Activated CD8-positive, alpha-beta T cell treated with anti-CD3 and anti-CD28 coated beads for 36 hours (primary cell): ENCODE measurements at regions not wholly inside any gene's neighbourhood (a gene's known extent, or its start where the extent isn't known, plus 50 kb on each side); places are given as distances from the start of the nearest gene placed in this dataset.

ENCODE experiments used
- ATAC-seq: fragments of 200-7000 bp; cut with Tn5 transposase; one replicate; pipeline ENCODE4 v1.10.0; 2021; ENCODE audit warnings: mild to moderate bottlenecking, moderate library complexity
- CTCF ChIA-PET: fragments of 350-600 bp; sonication (Branson Sonifier 250); formaldehyde crosslinking; loops from one replicate; lab custom pipeline; 2021; ENCODE audit warnings: antibody characterized with exemption; lab: Charles Lee
- POLR2A ChIA-PET: fragments of 350-600 bp; sonication (Branson Sonifier 250); formaldehyde crosslinking; loops from one replicate; lab custom pipeline; 2021; ENCODE audit warnings: antibody characterized with exemption; lab: Charles Lee
- DNase-seq: peaks from one replicate; pipeline ENCODE4 v3.0.0-alpha.2; 2020
- H3K27ac Mint-ChIP-seq: one replicate; pipeline ENCODE4 v1.8.0; 2021; ENCODE audit warnings: mild to moderate bottlenecking, mixed read lengths
- H3K27me3 Mint-ChIP-seq: one replicate; pipeline ENCODE4 v1.8.0; 2021; ENCODE audit warnings: mixed read lengths
- H3K36me3 Mint-ChIP-seq: one replicate; pipeline ENCODE4 v1.8.0; 2021; ENCODE audit warnings: low read depth, mixed read lengths
- H3K4me1 Mint-ChIP-seq: one replicate; pipeline ENCODE4 v1.8.0; 2021; ENCODE audit warnings: low read depth, mixed read lengths
- H3K4me3 Mint-ChIP-seq: one replicate; pipeline ENCODE4 v1.8.0; 2021; ENCODE audit warnings: mild to moderate bottlenecking, moderate library complexity, mixed read lengths
- H3K9me3 Mint-ChIP-seq: one replicate; pipeline ENCODE4 v1.8.0; 2021; ENCODE audit warnings: mixed read lengths
- CTCF ChIP-seq: fragments of 200-600 bp; IDR thresholded peaks from one replicate; pipeline ENCODE4 v1.8.0; 2022; ENCODE audit warnings: antibody characterized with exemption, mild to moderate bottlenecking
- intact Hi-C: fragments of 100-400 bp; cut with micrococcal nuclease; formaldehyde crosslinking; loops from one replicate; pipeline ENCODE4 v1.10.0; 2022

DNA sequence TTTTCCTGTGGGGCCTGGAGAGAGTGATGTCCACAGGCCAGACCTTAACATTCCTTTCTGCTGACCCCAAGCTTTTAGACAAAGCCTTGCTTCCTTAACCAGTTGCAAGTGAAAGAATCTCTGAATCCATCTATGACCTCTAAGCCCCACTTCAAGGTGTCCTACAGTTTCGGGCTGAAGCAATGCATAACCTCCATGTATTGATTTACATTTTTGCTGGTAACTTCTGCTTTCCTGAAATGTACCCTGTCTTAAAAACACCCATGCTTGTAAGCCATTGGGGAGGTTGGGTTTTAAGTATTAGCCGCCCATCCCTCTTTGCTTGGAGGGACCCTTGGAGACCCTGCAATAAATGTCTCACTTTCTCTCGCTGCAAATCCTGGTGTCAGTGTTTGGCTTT is 190.6 kb downstream of the VRK1 start:
- H3K4me1 Mint-ChIP-seq: peaks cover 22% of the 10 kb centered on the region
- peaks cover 8% of the 10 kb centered on the region for H3K9me3 Mint-ChIP-seq
- no peak for TF ChIP-seq CTCF
- POLR2A ChIA-PET: no interaction called here
- no peaks in the 10 kb centered on the region for H3K36me3 Mint-ChIP-seq
- no peak for ATAC-seq
- H3K4me3 Mint-ChIP-seq: no peak overlapping the region
- peaks cover 1% of the 10 kb centered on the region for H3K27me3 Mint-ChIP-seq
- no peak overlapping the region for H3K27ac Mint-ChIP-seq
- CTCF ChIA-PET: no interaction called here
- intact Hi-C loops: no loop called here
- DNase-seq: no peak

DNA sequence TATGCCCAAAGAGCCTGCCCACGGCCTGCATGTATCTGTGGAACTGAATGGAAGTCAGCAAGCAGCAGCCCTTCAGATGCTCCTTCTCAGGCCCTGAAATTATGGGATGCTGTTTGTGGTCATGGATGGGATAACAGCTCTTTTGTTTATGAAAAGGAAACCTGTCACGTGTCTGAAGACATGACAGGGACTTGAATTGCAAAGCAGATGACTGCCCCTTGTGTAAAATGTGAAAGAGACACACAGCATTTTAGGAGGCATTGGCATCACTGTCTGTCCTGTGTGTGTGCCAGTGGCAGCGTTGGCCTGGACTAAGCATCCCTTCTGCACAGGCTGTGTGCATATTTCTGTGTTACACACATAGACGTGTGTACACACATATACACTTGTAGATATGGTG is 192.1 kb downstream of the VRK1 start:
- no peak for ATAC-seq
- H3K4me1 Mint-ChIP-seq: peaks cover 22% of the 10 kb centered on the region
- DNase-seq: no peak
- intact Hi-C loops: no loop called here
- TF ChIP-seq CTCF: no peak
- no peak overlapping the region for H3K27ac Mint-ChIP-seq
- H3K4me3 Mint-ChIP-seq: no peak overlapping the region
- H3K9me3 Mint-ChIP-seq: peaks cover 8% of the 10 kb centered on the region
- ChIA-PET POLR2A (interaction anchor here (0.6 kb wide), 1 partner anchor 9 kb away, joined by 4 read pairs; no protein-coding TSS in a partner anchor), CTCF (no interaction called here)
- peaks cover 4% of the 10 kb centered on the region for H3K27me3 Mint-ChIP-seq
- H3K36me3 Mint-ChIP-seq: no peaks in the 10 kb centered on the region

- Mint-ChIP-seq H3K4me1 (peaks cover 20% of the 10 kb centered on the region), H3K9me3 (peaks cover 8% of the 10 kb centered on the region), H3K4me3 (no peak overlapping the region), H3K27ac (no peak overlapping the region), H3K27me3 (peaks cover 4% of the 10 kb centered on the region), H3K36me3 (no peaks in the 10 kb centered on the region)
- ATAC-seq (no peak), DNase-seq (no peak)
- POLR2A ChIA-PET: no interaction called here
- TF ChIP-seq CTCF: no peak
- CTCF ChIA-PET: no interaction called here
- intact Hi-C loops: no loop called here
These were observed 194.0 kb downstream of the VRK1 start for GRCh38 chr14:96991226-96991625.

GRCh38 chr14:96994999-96995398 is 197.8 kb downstream of the VRK1 start:
- intact Hi-C loops: no loop called here
- Mint-ChIP-seq H3K4me1 (no peaks in the 10 kb centered on the region), H3K9me3 (peaks cover 8% of the 10 kb centered on the region), H3K27me3 (peaks cover 4% of the 10 kb centered on the region), H3K36me3 (no peaks in the 10 kb centered on the region), H3K4me3 (no peak overlapping the region), H3K27ac (no peak overlapping the region)
- POLR2A ChIA-PET: no interaction called here
- TF ChIP-seq CTCF: no peak
- DNase-seq: no peak
- ATAC-seq: no peak
- CTCF ChIA-PET: no interaction called here

DNA sequence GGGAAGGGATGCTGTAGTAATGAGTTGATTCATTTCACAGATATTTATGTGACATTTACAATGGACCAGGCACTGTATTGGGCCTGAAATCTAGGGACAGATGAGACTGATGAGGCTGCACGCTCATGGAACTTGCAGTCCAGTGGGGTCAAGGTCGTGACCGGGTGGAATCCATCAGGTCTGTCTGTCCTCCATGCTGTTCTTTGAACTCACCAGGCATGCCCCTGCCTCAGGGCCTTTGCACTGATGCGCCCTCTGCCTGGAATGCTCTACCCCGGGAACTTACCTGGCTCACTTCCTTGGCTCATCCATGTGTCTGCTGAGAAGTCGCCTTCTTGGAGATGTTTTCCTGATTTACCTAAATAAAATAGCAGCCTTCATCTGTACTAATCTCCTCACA is 200.1 kb downstream of the VRK1 start:
- H3K36me3 Mint-ChIP-seq: no peaks in the 10 kb centered on the region

More for the DNA sequence above, 200.1 kb downstream of the VRK1 start:
- no peak for DNase-seq
- ChIA-PET POLR2A (interaction anchor here (1.4 kb wide), 1 partner anchor 31 kb away, joined by 3 read pairs; no protein-coding TSS in a partner anchor), CTCF (no interaction called here)
- no peak for TF ChIP-seq CTCF
- no peak for ATAC-seq
- intact Hi-C loops: no loop called here
- Mint-ChIP-seq H3K4me3 (no peak overlapping the region), H3K27ac (no peak overlapping the region), H3K9me3 (no peaks in the 10 kb centered on the region), H3K27me3 (peaks cover 4% of the 10 kb centered on the region), H3K4me1 (no peaks in the 10 kb centered on the region)
